Vagina (tissue), 2 donors: ENCODE measurements at regions not wholly inside any gene's neighbourhood (a gene's known extent, or its start where the extent isn't known, plus 50 kb on each side); places are given as distances from the start of the nearest gene placed in this dataset.

Source experiments
- DNase-seq, 2 donors: peaks; one replicate each; pipeline ENCODE4 v3.0.0-alpha.2; 2017; ENCODE audit errors: extremely low spot score in 2 of 2
- H3K27ac ChIP-seq: fragments of 200-600 bp; sonication (generic); one replicate; pipeline ENCODE4 v1.5.1; 2019
- H3K27me3 ChIP-seq: fragments of 200-600 bp; sonication (generic); one replicate; pipeline ENCODE4 v1.5.1; 2019
- H3K36me3 ChIP-seq, 2 donors: fragments of 200-600 bp; sonication (generic); one replicate each; pipeline ENCODE4 v1.5.1; 2017 to 2019
- H3K4me1 ChIP-seq: fragments of 200-600 bp; sonication (generic); one replicate; pipeline ENCODE4 v1.5.1; 2019
- H3K4me3 ChIP-seq, 2 donors: fragments of 200-600 bp; sonication (generic); 1 replicate in 1 of 2; 2 replicates in 1 of 2; pipeline ENCODE4 v1.5.1; 2016 to 2019
- H3K9me3 ChIP-seq: fragments of 200-600 bp; sonication (generic); one replicate; pipeline ENCODE4 v1.5.1; 2019
- POLR2A ChIP-seq, 2 donors: fragments of 450-650 bp; IDR thresholded peaks; one replicate each; pipeline ENCODE4 v1.6.1; 2017; ENCODE audit warnings: antibody characterized with exemption in 2 of 2, mild to moderate bottlenecking in 2 of 2, moderate library complexity in 2 of 2
- POLR2AphosphoS5 ChIP-seq, 2 donors: sonication (generic); formaldehyde crosslinking; IDR thresholded peaks; one replicate each; pipeline ENCODE4 v1.9.0; 2017; ENCODE audit warnings: antibody characterized with exemption in 2 of 2, mild to moderate bottlenecking in 2 of 2, low read depth in 1 of 2; ENCODE audit not compliant: insufficient read depth in 1 of 2
- intact Hi-C: fragments of 100-400 bp; cut with DNase I; formaldehyde crosslinking; loops from one replicate; pipeline ENCODE4 v1.15.1; 2023
- TF ChIP-seq, protein P1 (sequence below), 3 experiments: fragments of 450-650 bp in 2 of 3; fragments of 200-600 bp in 1 of 3; sonication (generic) in 1 of 3; IDR thresholded peaks; one replicate each; pipeline ENCODE4 v1.5.1; 2017 to 2019; ENCODE audit warnings: antibody characterized with exemption in 3 of 3, mild to moderate bottlenecking in 2 of 3, moderate library complexity in 2 of 3

DNA sequence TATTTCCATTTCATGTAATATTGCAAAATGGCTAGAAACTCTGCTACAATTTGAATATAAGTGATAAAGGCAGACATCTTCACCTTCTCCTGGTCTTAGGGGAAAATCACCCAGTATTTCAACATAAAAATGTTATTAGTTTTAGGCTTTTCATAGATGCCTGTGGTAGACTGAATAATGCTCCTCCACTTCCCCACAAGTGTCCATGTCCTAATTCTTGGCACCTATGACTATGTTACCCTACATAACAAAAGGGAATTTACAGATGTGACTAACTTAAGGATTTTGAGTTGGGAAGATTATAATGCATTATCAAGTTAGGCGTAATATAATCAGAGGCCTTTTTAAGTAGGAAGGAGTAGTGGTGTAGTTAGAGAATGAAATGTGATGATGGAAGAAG lies 196.4 kb downstream of the TMTC3 start:
- DNase-seq = no peak
- no peaks in the 10 kb centered on the region for H3K36me3 ChIP-seq
- H3K27ac ChIP-seq = no peak overlapping the region
- H3K9me3 ChIP-seq = no peaks in the 10 kb centered on the region
- TF ChIP-seq, protein P1, sequence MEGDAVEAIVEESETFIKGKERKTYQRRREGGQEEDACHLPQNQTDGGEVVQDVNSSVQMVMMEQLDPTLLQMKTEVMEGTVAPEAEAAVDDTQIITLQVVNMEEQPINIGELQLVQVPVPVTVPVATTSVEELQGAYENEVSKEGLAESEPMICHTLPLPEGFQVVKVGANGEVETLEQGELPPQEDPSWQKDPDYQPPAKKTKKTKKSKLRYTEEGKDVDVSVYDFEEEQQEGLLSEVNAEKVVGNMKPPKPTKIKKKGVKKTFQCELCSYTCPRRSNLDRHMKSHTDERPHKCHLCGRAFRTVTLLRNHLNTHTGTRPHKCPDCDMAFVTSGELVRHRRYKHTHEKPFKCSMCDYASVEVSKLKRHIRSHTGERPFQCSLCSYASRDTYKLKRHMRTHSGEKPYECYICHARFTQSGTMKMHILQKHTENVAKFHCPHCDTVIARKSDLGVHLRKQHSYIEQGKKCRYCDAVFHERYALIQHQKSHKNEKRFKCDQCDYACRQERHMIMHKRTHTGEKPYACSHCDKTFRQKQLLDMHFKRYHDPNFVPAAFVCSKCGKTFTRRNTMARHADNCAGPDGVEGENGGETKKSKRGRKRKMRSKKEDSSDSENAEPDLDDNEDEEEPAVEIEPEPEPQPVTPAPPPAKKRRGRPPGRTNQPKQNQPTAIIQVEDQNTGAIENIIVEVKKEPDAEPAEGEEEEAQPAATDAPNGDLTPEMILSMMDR (IDR thresholded peaks at IDR 0.05) = no peak
- TF ChIP-seq POLR2AphosphoS5 (IDR thresholded peaks at IDR 0.05; ENCODE audit: insufficient read depth in 1 of 2, low read depth in 1 of 2) (no peak), POLR2A (IDR thresholded peaks at IDR 0.05) (no peak)
- no peak overlapping the region for H3K4me3 ChIP-seq
- H3K27me3 ChIP-seq = no peaks in the 10 kb centered on the region
- peaks cover 5% of the 10 kb centered on the region for H3K4me1 ChIP-seq
- intact Hi-C loops = loop anchor here (5.0 kb wide), 1 partner anchor 1406 kb away; no protein-coding TSS in a partner anchor

DNA sequence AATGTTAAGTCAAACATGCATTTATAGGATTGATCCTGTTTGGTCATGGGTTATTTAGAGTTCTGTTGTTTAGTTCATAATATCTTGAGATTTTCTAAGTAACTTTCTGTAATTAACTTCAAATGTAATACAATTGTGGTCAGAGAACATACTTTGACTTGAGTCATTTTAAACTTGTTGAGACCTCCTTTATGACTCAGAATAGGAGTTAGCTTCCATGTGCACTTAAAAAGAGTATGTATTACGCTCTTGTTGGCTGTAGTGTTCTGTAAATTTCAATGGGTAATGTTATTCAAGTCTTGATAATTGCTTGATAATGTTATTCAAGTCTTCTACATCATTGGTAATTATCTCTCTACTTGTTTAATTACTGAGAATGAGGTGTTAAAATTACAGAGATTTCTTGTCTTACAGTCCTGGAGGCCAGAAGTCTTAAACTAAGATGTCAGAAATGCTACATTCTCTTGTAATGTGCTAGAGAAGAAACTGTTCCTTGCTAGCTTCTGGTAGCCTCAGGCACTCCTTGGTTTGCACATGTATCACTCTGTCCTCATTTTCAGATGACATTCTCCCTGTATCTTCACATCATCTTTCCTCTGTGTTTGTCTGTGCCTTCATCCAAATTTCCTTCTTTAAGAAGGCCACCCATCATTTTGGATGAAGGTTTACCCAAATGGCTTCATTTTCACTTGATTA lies 197.3 kb downstream of the TMTC3 start:
- TF ChIP-seq POLR2A (IDR thresholded peaks at IDR 0.05) (no peak), POLR2AphosphoS5 (IDR thresholded peaks at IDR 0.05; ENCODE audit: insufficient read depth in 1 of 2, low read depth in 1 of 2) (no peak)
- TF ChIP-seq, protein P1 (IDR thresholded peaks at IDR 0.05) = no peak
- intact Hi-C loops = loop anchor here (5.0 kb wide), 1 partner anchor 1407 kb away; no protein-coding TSS in a partner anchor
- Histone ChIP-seq H3K27me3 (no peaks in the 10 kb centered on the region), H3K36me3 (no peaks in the 10 kb centered on the region), H3K4me1 (peaks cover 4% of the 10 kb centered on the region), H3K4me3 (no peak overlapping the region), H3K9me3 (no peaks in the 10 kb centered on the region), H3K27ac (no peak overlapping the region)
- DNase-seq = no peak

DNA sequence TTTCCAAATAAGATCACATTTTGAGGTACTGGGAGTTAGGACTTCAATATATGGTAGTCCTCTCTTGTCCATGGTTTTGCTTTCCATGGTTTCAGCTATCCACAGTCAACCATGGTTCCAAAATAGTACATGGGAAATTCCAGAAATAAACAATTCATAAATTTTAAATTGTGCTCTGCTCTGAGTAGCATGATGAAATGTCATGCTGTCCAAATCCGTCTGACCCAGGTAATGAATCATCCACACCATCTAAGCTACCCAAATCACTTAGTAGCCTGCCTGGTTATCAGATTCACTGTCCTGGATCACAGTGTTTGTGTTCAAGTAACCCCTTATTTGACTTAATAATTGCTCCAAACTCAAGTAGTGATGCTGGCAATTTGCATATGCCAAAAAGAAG lies 197.9 kb downstream of the TMTC3 start:
- no peak for DNase-seq
- H3K9me3 ChIP-seq = no peaks in the 10 kb centered on the region
- no peak overlapping the region for H3K27ac ChIP-seq
- no peak overlapping the region for H3K4me3 ChIP-seq
- intact Hi-C loops = loop anchor here (5.0 kb wide), 1 partner anchor 1408 kb away; no protein-coding TSS in a partner anchor
- TF ChIP-seq, protein P1 (IDR thresholded peaks at IDR 0.05) = no peak
- no peak for TF ChIP-seq POLR2AphosphoS5 (IDR thresholded peaks at IDR 0.05; ENCODE audit: insufficient read depth in 1 of 2, low read depth in 1 of 2)
- TF ChIP-seq POLR2A (IDR thresholded peaks at IDR 0.05) = no peak
- no peaks in the 10 kb centered on the region for H3K4me1 ChIP-seq
- H3K36me3 ChIP-seq = no peaks in the 10 kb centered on the region
- H3K27me3 ChIP-seq = no peaks in the 10 kb centered on the region

DNA sequence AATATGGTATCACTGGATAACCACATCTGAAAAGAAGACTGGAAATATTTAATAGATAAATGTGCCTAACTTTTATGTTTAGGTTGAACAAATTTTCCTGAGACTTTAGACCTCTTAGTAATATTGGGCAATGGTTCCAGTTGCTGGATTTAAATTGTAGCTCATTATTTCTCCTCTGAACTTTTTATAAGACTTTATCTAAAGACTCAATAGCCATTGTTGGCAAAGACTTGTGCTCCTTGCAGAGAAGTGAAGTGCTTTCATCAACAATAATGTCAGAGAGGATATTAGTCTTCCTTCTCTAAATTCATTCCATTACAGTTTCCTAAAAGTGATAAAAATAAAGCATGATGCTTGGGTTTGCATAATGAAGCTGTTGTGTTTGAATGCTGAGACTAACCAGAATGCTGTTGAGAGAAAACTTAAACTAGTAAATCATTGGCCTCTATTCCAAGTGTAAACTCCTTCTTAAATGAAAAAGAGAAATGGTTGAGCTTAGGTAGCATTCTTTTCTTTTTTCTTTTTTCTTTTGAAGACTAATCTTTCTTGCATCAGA lies 200.2 kb downstream of the TMTC3 start:
- H3K27me3 ChIP-seq = no peaks in the 10 kb centered on the region
- intact Hi-C loops = no loop called here
- H3K9me3 ChIP-seq = no peaks in the 10 kb centered on the region
- H3K27ac ChIP-seq = no peak overlapping the region
- no peaks in the 10 kb centered on the region for H3K36me3 ChIP-seq
- DNase-seq = no peak
- H3K4me3 ChIP-seq = no peak overlapping the region
- TF ChIP-seq, protein P1 (IDR thresholded peaks at IDR 0.05) = no peak
- no peak for TF ChIP-seq POLR2A (IDR thresholded peaks at IDR 0.05)
- no peak for TF ChIP-seq POLR2AphosphoS5 (IDR thresholded peaks at IDR 0.05; ENCODE audit: insufficient read depth in 1 of 2, low read depth in 1 of 2)
- no peaks in the 10 kb centered on the region for H3K4me1 ChIP-seq

DNA sequence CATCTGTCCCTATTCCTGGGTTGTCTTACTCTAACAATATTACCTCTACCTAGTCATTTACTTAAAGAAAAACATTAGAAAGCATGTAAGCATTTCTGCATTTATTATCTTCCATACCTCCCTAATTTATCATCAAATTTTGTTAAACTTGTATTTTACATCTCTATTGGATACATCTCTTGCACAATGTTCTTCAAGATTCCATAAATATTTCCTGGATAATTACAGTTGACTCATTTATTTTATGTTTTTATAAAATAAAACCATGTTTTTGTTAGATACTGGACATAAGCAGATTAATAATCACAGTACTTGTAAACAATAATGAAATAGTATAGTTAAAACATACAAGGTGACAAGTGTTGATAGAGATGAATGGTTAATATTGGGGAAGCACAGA lies 209.0 kb downstream of the TMTC3 start:
- no peak for TF ChIP-seq POLR2AphosphoS5 (IDR thresholded peaks at IDR 0.05; ENCODE audit: insufficient read depth in 1 of 2, low read depth in 1 of 2)
- TF ChIP-seq, protein P1 (IDR thresholded peaks at IDR 0.05) = no peak
- no peak for TF ChIP-seq POLR2A (IDR thresholded peaks at IDR 0.05)
- DNase-seq = no peak

More for the DNA sequence above, 209.0 kb downstream of the TMTC3 start:
- Histone ChIP-seq H3K9me3 (no peaks in the 10 kb centered on the region), H3K36me3 (no peaks in the 10 kb centered on the region), H3K4me1 (no peaks in the 10 kb centered on the region), H3K27me3 (no peaks in the 10 kb centered on the region), H3K27ac (no peak overlapping the region), H3K4me3 (no peak overlapping the region)
- intact Hi-C loops = no loop called here
